LNCaP clone FGC (cell line): ENCODE measurements at regions not wholly inside any gene's neighbourhood (a gene's known extent, or its start where the extent isn't known, plus 50 kb on each side); places are given as distances from the start of the nearest gene placed in this dataset.
A peak's percentile ranks its signal among the peaks of the same experiment; 100 is the strongest.

ENCODE experiments used
- DNase-seq: peaks from one replicate; pipeline ENCODE4 v3.0.0-alpha.2; 2011; ENCODE audit warnings: low read depth
- H3K4me3 ChIP-seq: 2 replicates; pipeline ENCODE4 v1.5.1; 2011; ENCODE audit warnings: mild to moderate bottlenecking, low read depth, low read length, control low read depth
- TF ChIP-seq, protein P1 (sequence below): IDR thresholded peaks from 2 replicates; pipeline ENCODE4 v1.5.1; 2012; ENCODE audit warnings: mild to moderate bottlenecking; ENCODE audit not compliant: control insufficient read depth, insufficient read depth; ENCODE audit errors: extremely low read depth

DNA sequence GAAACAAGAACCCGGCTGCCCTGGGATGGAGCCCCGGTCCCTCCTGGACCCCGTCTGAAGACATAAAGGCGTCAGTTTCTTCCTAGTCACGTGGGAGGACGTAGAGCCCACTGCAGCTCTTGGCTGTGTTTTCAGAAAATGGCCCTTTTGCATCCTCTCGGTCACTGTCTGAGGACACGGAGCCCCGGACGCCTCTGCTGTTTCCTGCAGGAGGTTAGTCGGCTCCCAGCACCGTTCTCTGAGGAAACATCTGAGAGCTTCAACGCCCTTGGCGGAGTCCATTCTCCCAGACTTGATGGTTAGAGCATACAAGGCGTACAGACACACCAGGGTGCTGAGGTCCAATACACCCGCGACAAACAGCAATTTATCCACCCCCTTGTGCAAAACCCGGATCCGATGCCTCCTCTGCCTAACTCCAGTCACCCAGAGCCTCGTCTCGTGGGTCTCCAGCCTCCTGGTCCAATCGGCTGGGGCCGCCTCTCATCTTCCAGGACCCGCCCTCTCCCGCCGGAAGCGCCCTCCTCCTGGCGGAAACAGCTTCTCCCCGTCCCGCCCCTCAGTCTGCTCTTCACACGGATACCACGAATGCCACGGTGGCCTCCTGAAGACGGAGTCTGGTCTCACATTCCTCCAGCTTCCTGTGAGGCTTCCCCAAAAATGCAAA, 119.4 kb downstream of the TMEM18 start:
- no peak overlapping the region for H3K4me3 ChIP-seq
- TF ChIP-seq, protein P1, sequence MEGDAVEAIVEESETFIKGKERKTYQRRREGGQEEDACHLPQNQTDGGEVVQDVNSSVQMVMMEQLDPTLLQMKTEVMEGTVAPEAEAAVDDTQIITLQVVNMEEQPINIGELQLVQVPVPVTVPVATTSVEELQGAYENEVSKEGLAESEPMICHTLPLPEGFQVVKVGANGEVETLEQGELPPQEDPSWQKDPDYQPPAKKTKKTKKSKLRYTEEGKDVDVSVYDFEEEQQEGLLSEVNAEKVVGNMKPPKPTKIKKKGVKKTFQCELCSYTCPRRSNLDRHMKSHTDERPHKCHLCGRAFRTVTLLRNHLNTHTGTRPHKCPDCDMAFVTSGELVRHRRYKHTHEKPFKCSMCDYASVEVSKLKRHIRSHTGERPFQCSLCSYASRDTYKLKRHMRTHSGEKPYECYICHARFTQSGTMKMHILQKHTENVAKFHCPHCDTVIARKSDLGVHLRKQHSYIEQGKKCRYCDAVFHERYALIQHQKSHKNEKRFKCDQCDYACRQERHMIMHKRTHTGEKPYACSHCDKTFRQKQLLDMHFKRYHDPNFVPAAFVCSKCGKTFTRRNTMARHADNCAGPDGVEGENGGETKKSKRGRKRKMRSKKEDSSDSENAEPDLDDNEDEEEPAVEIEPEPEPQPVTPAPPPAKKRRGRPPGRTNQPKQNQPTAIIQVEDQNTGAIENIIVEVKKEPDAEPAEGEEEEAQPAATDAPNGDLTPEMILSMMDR = no peak
- DNase-seq = no peak

DNA sequence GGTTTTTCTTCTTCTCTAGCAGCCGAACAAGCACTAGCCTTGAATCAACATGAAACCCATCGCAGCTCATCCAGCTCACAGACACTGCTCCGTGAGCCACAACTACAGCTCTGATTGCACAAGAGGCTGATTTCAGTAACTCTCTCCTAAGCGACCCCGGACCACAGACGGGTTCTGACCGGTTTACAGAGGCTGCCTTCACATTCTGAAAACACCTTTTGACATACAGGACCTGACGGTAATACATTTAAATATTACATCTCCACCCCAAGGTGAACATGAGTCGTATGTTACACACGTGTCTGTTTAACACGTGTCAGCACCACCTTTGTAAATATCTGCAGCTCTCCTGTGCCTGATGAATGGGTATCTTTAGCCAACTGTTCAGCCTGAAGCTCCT, 120.7 kb downstream of the TMEM18 start:
- DNase-seq = no peak
- H3K4me3 ChIP-seq = no peak overlapping the region
- TF ChIP-seq, protein P1 = no peak

DNA sequence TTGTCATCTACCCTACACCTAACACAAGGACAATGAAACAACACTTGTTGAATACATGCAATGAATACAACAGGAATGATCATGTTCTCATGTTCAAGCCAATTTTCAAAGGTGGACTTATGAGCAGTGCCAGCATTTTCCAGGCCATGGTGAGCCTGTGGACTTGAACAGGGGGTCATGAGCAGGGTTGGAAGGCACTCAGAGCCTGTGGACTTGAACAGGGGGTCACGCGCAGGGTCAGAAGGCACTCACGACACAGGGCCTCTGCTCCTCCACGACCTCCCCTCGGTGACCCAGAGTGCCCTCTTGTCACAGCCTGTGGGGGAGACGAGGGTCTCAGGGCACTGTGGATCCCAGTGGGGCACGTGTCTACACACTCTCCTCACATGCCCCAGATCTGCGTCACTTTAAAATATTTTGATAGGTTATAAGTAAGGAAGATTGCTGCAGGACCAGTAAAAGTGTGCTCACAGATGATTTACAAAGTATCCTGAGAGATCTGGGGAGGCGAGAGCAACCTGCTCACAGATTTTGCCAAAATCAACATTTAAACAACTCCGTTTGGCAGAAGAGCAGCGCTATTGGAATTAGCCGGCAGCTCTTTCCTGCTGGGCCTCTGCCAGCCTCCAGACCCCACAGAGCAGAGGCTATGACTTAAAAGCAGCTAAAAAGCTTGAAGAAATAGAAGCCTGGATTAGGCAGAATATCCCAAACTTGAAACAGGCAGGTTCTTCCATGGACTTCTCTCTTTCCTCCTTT, 121.9 kb downstream of the TMEM18 start:
- DNase-seq = peak; percentile 67
- TF ChIP-seq, protein P1 = no peak
- H3K4me3 ChIP-seq = no peak overlapping the region

DNA sequence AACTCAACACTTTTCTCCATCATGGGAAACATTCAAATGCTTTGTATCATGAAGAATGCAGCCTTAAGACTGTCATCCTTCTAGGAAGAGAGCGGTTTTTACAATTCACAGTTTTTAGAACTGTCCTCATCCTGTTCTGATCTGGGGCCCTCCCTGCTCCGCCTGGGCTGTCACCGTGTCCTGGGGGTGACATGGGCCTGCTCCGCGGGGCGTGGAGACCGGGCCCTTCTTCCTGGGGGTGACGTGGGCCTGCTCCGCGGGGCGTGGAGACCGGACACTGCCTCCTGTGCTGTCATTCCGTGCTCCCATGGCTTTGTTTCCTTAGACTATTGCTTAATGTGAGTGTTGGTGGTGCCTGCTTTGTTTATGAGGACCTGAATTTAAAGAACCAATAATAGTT, 122.8 kb downstream of the TMEM18 start:
- H3K4me3 ChIP-seq = no peak overlapping the region
- DNase-seq = no peak
- TF ChIP-seq, protein P1 = no peak

DNA sequence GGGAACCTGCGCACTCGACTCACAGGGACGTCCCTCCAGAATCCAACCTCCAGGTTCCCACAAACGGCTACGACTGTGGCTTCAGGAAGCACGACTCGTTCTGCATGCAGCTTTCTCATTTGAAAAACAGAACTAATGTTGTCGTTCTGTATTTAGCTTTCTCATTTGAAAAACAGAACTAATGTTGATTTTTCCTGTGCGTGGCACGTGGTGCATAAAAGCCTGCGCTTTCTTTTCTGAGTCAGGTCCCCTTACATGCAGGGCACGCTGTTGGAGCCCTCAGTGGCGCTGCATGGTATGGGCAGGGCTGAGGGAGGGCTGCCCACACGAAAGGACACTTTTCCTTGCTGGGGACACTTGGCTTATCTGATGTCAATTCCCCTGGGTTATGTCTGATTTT, 124.3 kb downstream of the TMEM18 start:
- no peak for DNase-seq
- TF ChIP-seq, protein P1 = no peak
- H3K4me3 ChIP-seq = no peak overlapping the region

DNA sequence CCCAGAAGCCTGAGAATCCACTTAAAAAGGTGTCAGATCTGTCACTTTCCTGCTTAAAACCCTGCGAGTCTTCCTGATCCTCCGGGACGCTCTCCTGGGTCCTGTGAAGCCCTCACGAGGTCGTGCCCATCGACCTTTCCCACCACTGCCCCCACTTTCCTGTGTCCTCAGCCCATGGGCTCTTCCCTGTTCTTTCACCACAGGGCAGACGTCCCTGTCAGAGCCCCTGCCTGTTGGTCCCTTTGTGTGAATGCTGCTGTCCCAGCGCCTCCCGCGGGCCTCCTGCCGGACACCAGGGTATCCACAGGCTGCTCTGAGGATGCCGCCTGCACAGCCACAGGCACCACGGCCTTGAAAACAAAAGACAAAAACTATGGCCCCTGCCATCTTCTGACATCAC, 125.6 kb downstream of the TMEM18 start:
- H3K4me3 ChIP-seq = no peak overlapping the region
- DNase-seq = no peak
- TF ChIP-seq, protein P1 = no peak
